ENCODE measurements at regions not wholly inside any gene's neighbourhood (a gene's known extent, or its start where the extent isn't known, plus 50 kb on each side); places are given as distances from the start of the nearest gene placed in this dataset.

DNA sequence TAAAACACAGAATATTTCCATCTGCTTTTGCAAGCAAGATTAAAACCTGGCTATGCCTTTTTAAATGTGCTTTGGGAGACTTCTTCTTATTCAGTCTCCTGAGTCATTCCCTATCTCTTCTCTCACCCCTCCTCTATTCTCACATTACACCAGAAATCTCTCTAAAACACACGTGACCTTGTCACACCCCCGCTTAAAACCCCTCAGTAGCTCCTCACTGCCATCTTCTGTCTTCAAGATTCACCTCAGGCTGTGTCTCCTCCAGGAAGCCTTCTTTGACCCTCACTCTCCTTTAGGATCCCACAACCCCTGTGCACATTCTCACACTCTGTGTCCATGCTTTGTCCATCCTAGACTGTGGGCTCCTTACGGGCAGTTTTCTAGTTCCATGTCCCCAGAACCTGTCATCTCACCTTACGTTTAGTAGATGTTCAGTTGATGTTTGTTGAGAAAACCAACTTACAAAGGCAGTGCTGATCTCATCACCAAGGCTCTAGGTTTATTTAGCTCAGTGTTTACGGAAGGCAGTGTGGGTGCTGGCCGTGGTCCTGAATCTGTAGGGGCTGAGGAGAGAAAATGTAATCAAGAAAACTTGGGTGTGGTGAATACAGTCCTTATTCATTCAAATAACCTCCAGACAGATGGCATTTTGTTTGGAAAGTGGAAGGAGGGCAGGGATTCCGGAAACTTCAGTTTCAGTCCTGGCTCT, 143.5 kb downstream of the DMRTA2 start:
- H3K36me3 ChIP-seq (ENCODE audit: insufficient read depth, low read length), result no peaks in the 10 kb centered on the region
- no peak overlapping the region for H3K4me3 ChIP-seq
- peak; percentile 32 for TF ChIP-seq FOXP2 (optimal IDR thresholded peaks at IDR 0.05; ENCODE audit: control extremely low read depth, extremely low read length, insufficient read depth)
- TF ChIP-seq POLR2AphosphoS5 (IDR thresholded peaks at IDR 0.05; ENCODE audit: borderline replicate concordance, low read depth, low read length), result no peak
- DNase-seq (ENCODE audit: low read depth, low spot score), result peak; percentile 45
- H3K27ac ChIP-seq, result no peak overlapping the region
- H3K9ac ChIP-seq (ENCODE audit: insufficient read length), result no peak overlapping the region
- no peaks in the 10 kb centered on the region for H3K9me3 ChIP-seq (ENCODE audit: low read depth, low read length)

DNA sequence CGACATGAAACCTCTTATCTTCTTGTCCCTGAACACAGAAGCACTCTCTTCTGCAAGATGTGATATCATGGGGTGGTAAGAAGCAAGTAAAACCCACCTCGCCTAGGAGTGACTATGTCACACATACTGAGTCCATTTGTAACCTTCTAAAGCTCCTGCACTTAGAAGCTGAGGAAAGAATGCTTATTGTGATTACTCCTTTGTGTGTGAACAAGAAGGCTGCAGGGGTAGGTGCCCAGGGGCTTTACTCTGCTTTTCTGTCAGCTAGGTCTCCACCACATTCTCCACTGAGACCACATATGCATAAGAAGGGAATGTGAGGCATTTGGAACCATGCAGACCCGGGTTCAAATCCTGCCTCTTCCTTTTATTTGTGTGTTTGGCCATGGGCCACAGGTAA, 144.3 kb downstream of the DMRTA2 start:
- no peak for TF ChIP-seq FOXP2 (optimal IDR thresholded peaks at IDR 0.05; ENCODE audit: control extremely low read depth, extremely low read length, insufficient read depth)
- DNase-seq (ENCODE audit: low read depth, low spot score), result no peak
- Histone ChIP-seq H3K9ac (ENCODE audit: insufficient read length) (no peak overlapping the region), H3K36me3 (ENCODE audit: insufficient read depth, low read length) (no peaks in the 10 kb centered on the region), H3K27ac (no peak overlapping the region), H3K4me3 (no peak overlapping the region), H3K9me3 (ENCODE audit: low read depth, low read length) (no peaks in the 10 kb centered on the region)

DNA sequence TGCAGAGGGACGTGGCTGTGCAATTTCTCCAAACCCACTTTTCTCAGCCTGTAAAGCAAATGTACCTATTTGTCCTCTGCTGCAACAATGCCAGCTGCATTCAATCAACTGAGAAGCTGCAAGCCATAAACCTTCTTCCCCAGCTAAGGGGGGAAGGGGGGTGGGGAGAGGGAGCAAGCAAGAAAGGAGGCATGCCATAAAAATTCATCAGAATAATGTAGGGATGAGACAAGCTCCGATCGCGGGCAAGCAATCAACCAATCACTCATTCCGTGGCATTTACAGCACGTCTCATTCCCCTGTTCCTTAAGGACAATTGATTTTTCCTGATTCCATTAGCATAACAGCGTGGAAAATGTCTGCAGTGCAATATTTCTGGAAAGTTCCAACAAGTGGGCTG, 144.8 kb downstream of the DMRTA2 start:
- TF ChIP-seq EZH2 (IDR thresholded peaks at IDR 0.05), result no peak
- TF ChIP-seq FOXP2 (optimal IDR thresholded peaks at IDR 0.05; ENCODE audit: control extremely low read depth, extremely low read length, insufficient read depth), result no peak
- no peak for TF ChIP-seq POLR2AphosphoS5 (IDR thresholded peaks at IDR 0.05; ENCODE audit: borderline replicate concordance, low read depth, low read length)
- no peaks in the 10 kb centered on the region for H3K9me3 ChIP-seq (ENCODE audit: low read depth, low read length)
- no peak for DNase-seq (ENCODE audit: low read depth, low spot score)

DNA sequence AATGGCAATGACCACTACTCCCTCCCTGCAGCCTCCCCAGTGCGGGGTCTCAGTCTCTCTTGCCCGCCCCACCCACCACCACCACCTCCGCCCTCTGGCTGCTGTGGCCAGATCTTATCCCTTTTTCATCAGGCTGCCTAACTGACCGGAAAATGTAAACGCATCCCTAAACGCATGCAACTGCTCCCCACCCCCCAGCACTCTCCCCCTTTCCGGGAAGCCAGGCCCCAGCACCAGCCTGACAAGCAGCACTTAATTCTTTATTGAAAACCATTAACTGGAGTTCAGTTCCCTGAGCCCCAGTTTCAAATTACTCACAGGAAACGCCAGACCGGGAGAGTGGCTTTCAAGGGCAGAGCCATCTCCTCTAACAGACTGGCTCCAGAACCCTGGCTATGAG, 147.7 kb downstream of the DMRTA2 start:
- Histone ChIP-seq H3K27ac (no peak overlapping the region), H3K4me3 (no peak overlapping the region), H3K9me3 (ENCODE audit: low read depth, low read length) (no peaks in the 10 kb centered on the region), H3K9ac (ENCODE audit: insufficient read length) (no peak overlapping the region), H3K36me3 (ENCODE audit: insufficient read depth, low read length) (no peaks in the 10 kb centered on the region)
- DNase-seq (ENCODE audit: low read depth, low spot score), result no peak
- TF ChIP-seq FOXP2 (optimal IDR thresholded peaks at IDR 0.05; ENCODE audit: control extremely low read depth, extremely low read length, insufficient read depth) (no peak), POLR2AphosphoS5 (IDR thresholded peaks at IDR 0.05; ENCODE audit: borderline replicate concordance, low read depth, low read length) (no peak), EZH2 (IDR thresholded peaks at IDR 0.05) (no peak)

More for the DNA sequence above, 144.8 kb downstream of the DMRTA2 start:
- H3K4me3 ChIP-seq, result no peak overlapping the region
- no peak overlapping the region for H3K9ac ChIP-seq (ENCODE audit: insufficient read length)
- no peak overlapping the region for H3K27ac ChIP-seq
- H3K36me3 ChIP-seq (ENCODE audit: insufficient read depth, low read length), result no peaks in the 10 kb centered on the region

DNA sequence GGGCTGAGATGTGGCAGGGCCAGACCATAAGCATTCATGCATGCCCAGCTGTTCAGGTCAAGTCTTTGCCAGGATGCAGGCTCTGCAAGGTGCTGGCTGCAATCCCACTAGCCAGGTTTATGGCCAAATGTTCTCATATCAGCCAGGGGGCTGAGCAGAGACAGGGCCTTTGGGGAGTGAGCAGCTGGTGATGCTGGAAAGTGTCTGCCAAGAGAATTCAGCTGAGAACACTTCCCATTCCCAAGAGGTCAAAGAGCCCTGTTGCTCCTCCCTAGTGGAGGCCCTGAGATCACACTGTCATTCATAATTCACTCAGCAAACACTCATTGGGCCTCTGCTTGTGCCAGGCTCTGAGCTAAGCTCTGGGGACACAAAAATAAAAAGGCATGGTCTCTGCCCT, 150.3 kb downstream of the DMRTA2 start:
- no peaks in the 10 kb centered on the region for H3K36me3 ChIP-seq (ENCODE audit: insufficient read depth, low read length)
- TF ChIP-seq FOXP2 (optimal IDR thresholded peaks at IDR 0.05; ENCODE audit: control extremely low read depth, extremely low read length, insufficient read depth), result no peak
- TF ChIP-seq POLR2AphosphoS5 (IDR thresholded peaks at IDR 0.05; ENCODE audit: borderline replicate concordance, low read depth, low read length), result no peak
- TF ChIP-seq EZH2 (IDR thresholded peaks at IDR 0.05), result no peak
- no peak for DNase-seq (ENCODE audit: low read depth, low spot score)
- H3K27ac ChIP-seq, result no peak overlapping the region
- H3K4me3 ChIP-seq, result no peak overlapping the region
- no peak overlapping the region for H3K9ac ChIP-seq (ENCODE audit: insufficient read length)
- no peaks in the 10 kb centered on the region for H3K9me3 ChIP-seq (ENCODE audit: low read depth, low read length)

DNA sequence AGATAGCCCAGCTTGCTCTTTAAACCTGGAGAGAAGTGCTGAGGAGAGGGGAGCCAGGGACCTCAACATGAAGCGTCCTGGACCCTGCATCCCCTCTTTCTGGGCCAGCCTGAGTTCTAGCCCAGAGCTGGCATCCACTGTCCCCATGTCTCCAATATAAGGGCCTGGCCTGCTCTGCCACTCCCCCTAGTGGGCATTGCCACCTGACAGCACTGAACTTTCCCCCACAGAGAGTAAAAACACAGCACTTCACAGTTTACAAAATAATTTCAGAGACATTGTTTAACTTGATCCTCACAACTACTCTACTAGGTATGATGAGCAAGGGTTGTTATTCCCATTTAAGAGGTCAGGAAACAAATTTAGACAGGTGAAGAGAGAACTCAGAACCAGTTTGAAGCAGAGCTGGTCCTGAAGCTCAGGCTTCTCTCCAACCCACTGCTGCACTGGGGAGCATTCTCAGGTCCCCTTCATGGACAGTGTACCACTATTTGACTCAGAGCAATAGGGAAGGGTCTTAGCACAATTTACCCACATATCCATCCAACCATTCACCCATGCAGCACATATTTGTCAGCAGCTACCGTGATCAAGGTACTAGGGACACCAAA, 151.2 kb downstream of the DMRTA2 start:
- no peak for TF ChIP-seq EZH2 (IDR thresholded peaks at IDR 0.05)
- TF ChIP-seq FOXP2 (optimal IDR thresholded peaks at IDR 0.05; ENCODE audit: control extremely low read depth, extremely low read length, insufficient read depth), result no peak
- no peak for TF ChIP-seq POLR2AphosphoS5 (IDR thresholded peaks at IDR 0.05; ENCODE audit: borderline replicate concordance, low read depth, low read length)
- no peak overlapping the region for H3K27ac ChIP-seq
- no peaks in the 10 kb centered on the region for H3K9me3 ChIP-seq (ENCODE audit: low read depth, low read length)
- no peaks in the 10 kb centered on the region for H3K36me3 ChIP-seq (ENCODE audit: insufficient read depth, low read length)
- no peak overlapping the region for H3K9ac ChIP-seq (ENCODE audit: insufficient read length)
- DNase-seq (ENCODE audit: low read depth, low spot score), result no peak
- H3K4me3 ChIP-seq, result no peak overlapping the region

DNA sequence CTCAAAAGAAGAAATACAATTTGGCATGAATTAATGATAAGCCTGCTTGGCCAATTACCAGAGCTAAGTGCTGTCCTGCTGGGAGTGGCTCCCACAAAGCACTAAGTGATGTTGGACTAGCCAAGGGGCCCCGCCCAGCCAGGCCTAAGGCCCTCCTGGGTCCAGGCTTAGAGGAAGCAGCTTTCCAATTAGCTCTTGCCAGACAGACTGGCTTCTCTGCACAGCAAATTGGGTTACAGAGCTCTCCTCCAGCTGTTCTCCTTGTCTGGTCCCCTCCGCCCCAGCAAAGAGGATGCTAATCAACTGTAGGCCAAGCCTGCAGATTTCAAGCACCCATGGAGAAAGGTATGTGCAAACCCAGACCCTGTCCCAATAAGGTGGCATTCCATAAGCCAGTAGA, 151.9 kb downstream of the DMRTA2 start:
- Histone ChIP-seq H3K9ac (ENCODE audit: insufficient read length) (no peak overlapping the region), H3K9me3 (ENCODE audit: low read depth, low read length) (no peaks in the 10 kb centered on the region), H3K4me3 (no peak overlapping the region), H3K36me3 (ENCODE audit: insufficient read depth, low read length) (no peaks in the 10 kb centered on the region), H3K27ac (no peak overlapping the region)
- no peak for DNase-seq (ENCODE audit: low read depth, low spot score)
- TF ChIP-seq FOXP2 (optimal IDR thresholded peaks at IDR 0.05; ENCODE audit: control extremely low read depth, extremely low read length, insufficient read depth), result no peak
- TF ChIP-seq POLR2AphosphoS5 (IDR thresholded peaks at IDR 0.05; ENCODE audit: borderline replicate concordance, low read depth, low read length), result no peak
- no peak for TF ChIP-seq EZH2 (IDR thresholded peaks at IDR 0.05)

DNA sequence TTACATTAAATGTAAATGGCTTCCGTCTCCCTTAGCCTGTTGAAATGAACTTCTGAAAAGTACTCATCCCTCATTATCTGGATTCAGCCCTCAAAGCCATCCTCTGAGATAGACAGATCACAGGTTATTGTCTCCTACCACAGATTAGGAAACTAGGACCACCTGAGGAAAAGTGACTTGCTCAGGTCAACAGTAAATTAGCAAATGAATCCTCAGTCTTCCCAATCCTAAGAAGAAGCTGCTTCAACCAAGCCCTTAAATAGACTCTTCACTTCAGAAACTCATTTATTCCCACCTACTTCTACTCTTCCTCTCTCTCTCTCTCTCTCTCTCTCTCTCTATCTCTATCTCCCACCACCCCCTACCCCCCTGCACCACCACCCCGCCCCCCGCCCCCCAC, 152.3 kb downstream of the DMRTA2 start:
- Histone ChIP-seq H3K4me3 (no peak overlapping the region), H3K27ac (no peak overlapping the region), H3K9ac (ENCODE audit: insufficient read length) (no peak overlapping the region), H3K36me3 (ENCODE audit: insufficient read depth, low read length) (no peaks in the 10 kb centered on the region), H3K9me3 (ENCODE audit: low read depth, low read length) (no peaks in the 10 kb centered on the region)
- TF ChIP-seq EZH2 (IDR thresholded peaks at IDR 0.05), result no peak
- no peak for TF ChIP-seq POLR2AphosphoS5 (IDR thresholded peaks at IDR 0.05; ENCODE audit: borderline replicate concordance, low read depth, low read length)
- no peak for TF ChIP-seq FOXP2 (optimal IDR thresholded peaks at IDR 0.05; ENCODE audit: control extremely low read depth, extremely low read length, insufficient read depth)
- no peak for DNase-seq (ENCODE audit: low read depth, low spot score)

DNA sequence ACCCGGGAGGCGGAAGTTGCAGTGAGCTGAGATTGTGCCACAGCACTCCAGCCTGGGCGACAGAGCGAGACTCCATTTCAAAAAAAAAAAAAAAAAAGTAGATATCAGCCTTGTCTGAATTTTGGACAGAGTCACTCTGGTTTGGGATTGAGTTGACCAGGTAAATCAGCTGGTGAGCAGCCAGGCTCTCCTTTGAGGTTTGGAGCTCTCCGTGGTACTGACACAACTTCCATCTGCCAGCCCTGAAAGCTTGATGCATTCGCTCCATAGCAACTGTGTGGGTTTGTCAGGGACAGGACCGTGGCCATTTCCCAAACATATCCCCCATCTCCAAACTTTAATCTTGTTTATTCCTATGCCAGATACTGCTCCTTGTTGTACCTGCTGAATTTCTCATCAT, 155.2 kb downstream of the DMRTA2 start:
- Histone ChIP-seq H3K9ac (ENCODE audit: insufficient read length) (no peak overlapping the region), H3K4me3 (no peak overlapping the region), H3K9me3 (ENCODE audit: low read depth, low read length) (no peaks in the 10 kb centered on the region), H3K36me3 (ENCODE audit: insufficient read depth, low read length) (no peaks in the 10 kb centered on the region), H3K27ac (no peak overlapping the region)
- no peak for TF ChIP-seq FOXP2 (optimal IDR thresholded peaks at IDR 0.05; ENCODE audit: control extremely low read depth, extremely low read length, insufficient read depth)
- no peak for DNase-seq (ENCODE audit: low read depth, low spot score)

Data from SK-N-MC (cell line).